ENCODE measurements at regions not wholly inside any gene's neighbourhood (a gene's known extent, or its start where the extent isn't known, plus 50 kb on each side); places are given as distances from the start of the nearest gene placed in this dataset.
"Not testable (repeated sequence)": the region's sequence is repeated elsewhere in the genome, so short reads cannot be mapped to it uniquely, and the experiment has no call there.

DNA sequence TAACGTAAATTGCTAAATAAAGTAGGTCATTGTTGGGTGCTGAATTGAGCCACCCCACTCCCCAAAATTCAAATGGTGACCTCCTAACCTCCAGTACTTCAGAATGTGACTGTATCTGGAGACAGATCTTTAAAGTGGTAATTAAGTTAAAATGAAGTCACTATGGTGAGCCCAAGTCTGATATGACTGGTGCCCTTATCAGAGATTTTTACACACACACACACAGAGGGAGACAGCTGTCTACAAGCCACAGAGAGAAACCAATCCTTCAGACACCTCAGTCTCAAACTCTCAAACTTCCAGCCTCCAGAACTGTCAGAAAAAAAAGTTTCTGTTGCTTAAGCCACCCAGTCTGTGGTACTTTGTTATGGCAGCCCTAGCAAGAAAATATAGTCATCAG lies 879.2 kb upstream of the INTU start:
- no peaks in the 10 kb centered on the region for H3K27me3 Mint-ChIP-seq (ENCODE audit: low read depth)
- H3K36me3 Mint-ChIP-seq (ENCODE audit: insufficient read depth) = no peaks in the 10 kb centered on the region
- ATAC-seq (no peak), DNase-seq (no peak)
- H3K4me1 Mint-ChIP-seq (ENCODE audit: low read depth) = no peaks in the 10 kb centered on the region
- peaks cover 4% of the 10 kb centered on the region for H3K9me3 Mint-ChIP-seq
- H3K4me3 Mint-ChIP-seq = no peak overlapping the region

GRCh38 chr4:126755506-126755905 lies 877.3 kb upstream of the INTU start:
- Mint-ChIP-seq H3K27me3 (ENCODE audit: low read depth) (no peaks in the 10 kb centered on the region), H3K4me1 (ENCODE audit: low read depth) (no peaks in the 10 kb centered on the region), H3K9me3 (peaks cover 4% of the 10 kb centered on the region), H3K4me3 (no peak overlapping the region), H3K36me3 (ENCODE audit: insufficient read depth) (no peaks in the 10 kb centered on the region)
- ATAC-seq (no peak), DNase-seq (no peak)

DNA sequence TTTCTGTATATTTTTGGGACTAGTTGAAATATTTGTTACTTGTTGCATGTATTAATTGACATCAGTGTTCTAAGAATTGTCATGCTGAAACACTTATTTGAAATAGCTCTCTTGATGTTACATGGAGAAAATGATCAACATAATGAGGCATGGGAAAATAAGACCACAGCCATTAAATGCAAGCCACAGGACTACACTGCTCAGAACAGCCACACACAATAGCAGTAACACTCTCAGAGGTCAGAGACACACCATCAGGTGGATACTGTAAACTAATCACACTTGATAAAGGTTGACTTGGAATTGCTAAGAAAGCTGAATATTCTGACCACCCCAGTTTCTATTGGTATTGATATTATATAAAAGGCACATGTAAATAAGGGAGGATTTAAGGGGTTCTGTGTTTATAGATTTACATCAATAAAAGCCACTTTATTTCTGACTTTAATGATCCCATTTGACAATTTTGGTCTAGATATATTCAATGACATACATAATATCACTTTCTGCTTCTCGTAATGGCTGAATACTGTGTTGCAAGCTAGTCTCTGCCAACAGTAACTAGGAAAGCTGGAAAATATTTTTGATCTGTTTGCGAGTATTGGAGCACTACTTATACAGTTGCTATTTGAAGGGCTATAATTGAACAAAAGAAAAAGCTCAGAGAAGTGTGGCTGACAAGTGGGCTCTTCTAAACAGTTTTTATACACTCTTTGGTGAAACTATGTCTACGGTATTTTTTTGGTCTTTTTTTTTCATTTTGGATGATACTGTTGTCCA lies 876.5 kb upstream of the INTU start:
- Mint-ChIP-seq H3K4me3 (no peak overlapping the region), H3K36me3 (ENCODE audit: insufficient read depth) (no peaks in the 10 kb centered on the region), H3K9me3 (peaks cover 4% of the 10 kb centered on the region), H3K27me3 (ENCODE audit: low read depth) (no peaks in the 10 kb centered on the region), H3K4me1 (ENCODE audit: low read depth) (no peaks in the 10 kb centered on the region)
- ATAC-seq = no peak
- DNase-seq = no peak

DNA sequence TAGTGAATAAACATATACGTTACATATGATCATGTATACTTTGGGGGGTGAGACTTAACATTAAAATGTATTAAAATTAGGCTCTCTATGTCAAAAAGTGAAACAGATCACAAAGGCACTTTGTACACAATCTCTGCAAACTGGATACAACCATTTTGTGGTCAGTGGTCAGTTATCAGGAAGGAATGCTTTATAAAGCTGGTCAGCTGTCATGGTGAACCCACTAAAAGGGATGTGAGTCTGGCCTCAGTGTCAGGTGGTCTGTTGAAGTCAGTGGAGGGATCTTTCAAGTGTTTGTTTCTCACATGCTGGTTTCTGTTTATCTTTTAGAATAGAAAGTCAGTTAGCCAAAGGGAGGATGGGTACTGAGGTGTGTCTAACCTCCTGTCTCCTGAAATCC lies 875.5 kb upstream of the INTU start:
- ATAC-seq = no peak

GRCh38 chr4:126758493-126758892 lies 874.3 kb upstream of the INTU start:
- Mint-ChIP-seq H3K4me1 (ENCODE audit: low read depth) (no peaks in the 10 kb centered on the region), H3K27me3 (ENCODE audit: low read depth) (no peaks in the 10 kb centered on the region), H3K9me3 (peaks cover 5% of the 10 kb centered on the region), H3K4me3 (no peak overlapping the region), H3K36me3 (ENCODE audit: insufficient read depth) (no peaks in the 10 kb centered on the region)
- DNase-seq (no peak), ATAC-seq (no peak)

More for the DNA sequence above, 875.5 kb upstream of the INTU start:
- no peak for DNase-seq
- Mint-ChIP-seq H3K36me3 (ENCODE audit: insufficient read depth) (no peaks in the 10 kb centered on the region), H3K4me1 (ENCODE audit: low read depth) (no peaks in the 10 kb centered on the region), H3K9me3 (no peaks in the 10 kb centered on the region), H3K4me3 (no peak overlapping the region), H3K27me3 (ENCODE audit: low read depth) (no peaks in the 10 kb centered on the region)

DNA sequence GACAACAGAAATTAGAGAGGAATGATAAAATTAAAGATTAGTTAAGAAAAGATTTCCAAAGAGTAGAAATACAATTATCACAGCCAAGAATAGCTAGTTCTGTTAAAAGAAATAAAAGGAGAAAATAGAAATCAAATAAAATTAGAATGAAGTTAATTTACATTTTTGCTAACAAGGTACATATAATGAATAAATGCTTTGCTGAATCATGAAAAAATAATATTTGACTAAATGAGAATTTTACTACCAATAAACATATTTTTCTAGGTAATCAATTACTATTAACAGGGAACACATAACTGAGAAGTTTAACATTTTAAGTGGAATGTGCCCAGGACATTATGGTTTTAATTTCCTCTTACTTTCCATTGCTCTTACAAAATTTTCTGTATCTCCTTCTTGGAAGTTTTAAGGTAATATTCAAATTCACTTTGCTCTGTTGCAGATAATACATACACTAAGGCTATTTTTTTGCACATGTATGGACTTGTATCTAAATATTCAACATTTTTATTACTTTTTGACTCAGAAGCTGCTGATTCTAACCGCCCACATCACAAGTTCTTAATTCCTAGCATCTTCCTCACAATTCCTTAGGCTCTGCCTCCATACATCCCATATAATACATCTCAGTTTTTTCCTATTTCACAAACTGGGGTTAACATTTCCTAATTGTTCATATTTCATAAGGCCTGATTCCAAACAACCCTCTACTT lies 870.7 kb upstream of the INTU start:
- no peaks in the 10 kb centered on the region for H3K36me3 Mint-ChIP-seq (ENCODE audit: insufficient read depth)
- DNase-seq = no peak
- H3K4me1 Mint-ChIP-seq (ENCODE audit: low read depth) = no peaks in the 10 kb centered on the region
- ATAC-seq = no peak
- no peak overlapping the region for H3K4me3 Mint-ChIP-seq
- peaks cover 12% of the 10 kb centered on the region for H3K9me3 Mint-ChIP-seq
- H3K27me3 Mint-ChIP-seq (ENCODE audit: low read depth) = no peaks in the 10 kb centered on the region

GRCh38 chr4:126762663-126763247 lies 870.0 kb upstream of the INTU start:
- H3K4me3 Mint-ChIP-seq = no peak overlapping the region
- peaks cover 12% of the 10 kb centered on the region for H3K9me3 Mint-ChIP-seq
- no peak for DNase-seq
- no peaks in the 10 kb centered on the region for H3K36me3 Mint-ChIP-seq (ENCODE audit: insufficient read depth)
- H3K4me1 Mint-ChIP-seq (ENCODE audit: low read depth) = no peaks in the 10 kb centered on the region
- ATAC-seq = no peak
- no peaks in the 10 kb centered on the region for H3K27me3 Mint-ChIP-seq (ENCODE audit: low read depth)

- ATAC-seq (no peak), DNase-seq (no peak)
- Mint-ChIP-seq H3K4me3 (no peak overlapping the region), H3K4me1 (ENCODE audit: low read depth) (no peaks in the 10 kb centered on the region), H3K27me3 (ENCODE audit: low read depth) (no peaks in the 10 kb centered on the region), H3K9me3 (peaks cover 12% of the 10 kb centered on the region), H3K36me3 (ENCODE audit: insufficient read depth) (no peaks in the 10 kb centered on the region)
Measured at GRCh38 chr4:126766241-126766640, 866.5 kb upstream of the INTU start.

- H3K4me3 Mint-ChIP-seq = no peak overlapping the region
- ATAC-seq (no peak), DNase-seq (no peak)
- peaks cover 8% of the 10 kb centered on the region for H3K9me3 Mint-ChIP-seq
- no peaks in the 10 kb centered on the region for H3K4me1 Mint-ChIP-seq (ENCODE audit: low read depth)
- no peaks in the 10 kb centered on the region for H3K27me3 Mint-ChIP-seq (ENCODE audit: low read depth)
- H3K36me3 Mint-ChIP-seq (ENCODE audit: insufficient read depth) = no peaks in the 10 kb centered on the region
Measured at GRCh38 chr4:126768338-126768737, 864.4 kb upstream of the INTU start.

- not testable (repeated sequence) for H3K4me1 Mint-ChIP-seq (ENCODE audit: low read depth); DNase-seq; H3K9me3 Mint-ChIP-seq; H3K27me3 Mint-ChIP-seq (ENCODE audit: low read depth); H3K36me3 Mint-ChIP-seq (ENCODE audit: insufficient read depth); ATAC-seq; H3K4me3 Mint-ChIP-seq
Measured at GRCh38 chr4:126770811-126771553, 861.8 kb upstream of the INTU start.

DNA sequence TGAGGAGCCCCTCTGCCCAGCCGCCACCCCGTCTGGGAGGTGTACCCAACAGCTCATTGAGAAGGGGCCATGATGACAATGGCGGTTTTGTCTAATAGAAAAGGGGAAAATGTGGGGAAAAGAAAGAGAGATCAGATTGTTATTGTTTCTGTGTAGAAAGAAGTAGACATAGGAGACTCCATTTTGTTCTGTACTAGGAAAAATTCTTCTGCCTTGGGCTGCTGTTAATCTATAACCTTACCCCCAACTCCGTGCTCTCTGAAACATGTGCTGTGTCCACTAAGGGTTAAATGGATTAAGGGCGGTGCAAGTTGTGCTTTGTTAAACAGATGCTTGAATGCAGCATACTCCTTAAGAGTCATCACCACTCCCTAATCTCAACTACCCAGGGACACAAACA lies 861.1 kb upstream of the INTU start:
- not testable (repeated sequence) for H3K4me3 Mint-ChIP-seq; ATAC-seq; H3K36me3 Mint-ChIP-seq (ENCODE audit: insufficient read depth); H3K4me1 Mint-ChIP-seq (ENCODE audit: low read depth); DNase-seq; H3K9me3 Mint-ChIP-seq; H3K27me3 Mint-ChIP-seq (ENCODE audit: low read depth)

- H3K27me3 Mint-ChIP-seq (ENCODE audit: low read depth) = no peaks in the 10 kb centered on the region
- H3K9me3 Mint-ChIP-seq = no peaks in the 10 kb centered on the region
- no peaks in the 10 kb centered on the region for H3K4me1 Mint-ChIP-seq (ENCODE audit: low read depth)
- H3K4me3 Mint-ChIP-seq = no peak overlapping the region
- DNase-seq (no peak), ATAC-seq (no peak)
- H3K36me3 Mint-ChIP-seq (ENCODE audit: insufficient read depth) = no peaks in the 10 kb centered on the region
Measured at GRCh38 chr4:126772662-126773061, 860.1 kb upstream of the INTU start.

GRCh38 chr4:126775485-126776106 lies 857.2 kb upstream of the INTU start:
- no peak for DNase-seq
- no peaks in the 10 kb centered on the region for H3K9me3 Mint-ChIP-seq
- no peak for ATAC-seq
- no peaks in the 10 kb centered on the region for H3K36me3 Mint-ChIP-seq (ENCODE audit: insufficient read depth)
- no peak overlapping the region for H3K4me3 Mint-ChIP-seq
- no peaks in the 10 kb centered on the region for H3K27me3 Mint-ChIP-seq (ENCODE audit: low read depth)
- H3K4me1 Mint-ChIP-seq (ENCODE audit: low read depth) = no peaks in the 10 kb centered on the region

DNA sequence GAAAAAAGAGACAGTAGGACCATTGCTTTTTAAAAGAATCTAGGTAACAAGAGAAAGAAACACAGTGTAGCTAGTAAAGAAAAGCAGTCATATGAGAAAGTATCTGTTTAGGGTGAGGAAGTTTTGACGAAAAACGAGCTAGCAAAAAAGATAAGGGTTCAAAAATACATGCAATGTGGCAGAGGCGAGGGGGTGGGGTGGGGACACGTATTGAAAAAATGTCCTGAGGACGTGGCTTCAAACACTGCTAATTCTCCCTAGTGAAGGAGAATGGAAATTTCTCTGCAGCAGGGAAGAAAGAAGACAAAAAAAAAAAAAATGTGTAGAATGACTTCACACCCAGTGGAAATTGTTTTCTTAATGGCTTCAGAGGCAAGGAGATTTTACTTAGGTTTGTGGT lies 856.4 kb upstream of the INTU start:
- no peak for DNase-seq
- H3K9me3 Mint-ChIP-seq = no peaks in the 10 kb centered on the region
- H3K27me3 Mint-ChIP-seq (ENCODE audit: low read depth) = no peaks in the 10 kb centered on the region
- no peak overlapping the region for H3K4me3 Mint-ChIP-seq
- no peaks in the 10 kb centered on the region for H3K4me1 Mint-ChIP-seq (ENCODE audit: low read depth)
- H3K36me3 Mint-ChIP-seq (ENCODE audit: insufficient read depth) = no peaks in the 10 kb centered on the region
- no peak for ATAC-seq
